ENCODE measurements at regions not wholly inside any gene's neighbourhood (a gene's known extent, or its start where the extent isn't known, plus 50 kb on each side); places are given as distances from the start of the nearest gene placed in this dataset.

GRCh38 chr16:49089533-49089932, 192.1 kb downstream of the CBLN1 start:
- Histone ChIP-seq H3K27me3 (ENCODE audit: insufficient read depth, low read length) (peaks cover 12% of the 10 kb centered on the region), H3K36me3 (ENCODE audit: control insufficient read depth in 1 of 2, insufficient read depth in 2 of 2, low read length in 2 of 2) (no peaks in the 10 kb centered on the region), H4K20me1 (ENCODE audit: insufficient read depth) (no peaks in the 10 kb centered on the region; the same call in 1 of the 2 replicates), H3K4me2 (ENCODE audit: low read length) (no peak overlapping the region), H3K79me2 (ENCODE audit: insufficient read depth, low read length) (no peaks in the 10 kb centered on the region), H2AFZ (ENCODE audit: low read depth, low read length, poor library complexity, severe bottlenecking) (no peak overlapping the region), H3K4me3 (replicated peaks in 1 of 2; ENCODE audit: low read depth in 1 of 2, low read length in 2 of 2) (no peak overlapping the region), H3K9me2 (ENCODE audit: insufficient read depth) (no peaks in the 10 kb centered on the region), H3K27ac (ENCODE audit: low read depth, low read length) (no peak overlapping the region), H3K9me3 (ENCODE audit: control insufficient read depth in 1 of 2, insufficient read depth in 1 of 2, low read depth in 1 of 2, low read length in 2 of 2) (no peaks in the 10 kb centered on the region; a peak in 1 of 4 replicates), H3K4me1 (ENCODE audit: control insufficient read depth in 1 of 2, insufficient read depth in 2 of 2, low read length in 2 of 2) (no peaks in the 10 kb centered on the region), H3K9ac (ENCODE audit: low read length) (no peak overlapping the region)
- BruUV-seq (replicated peaks): no TSS peak
- RAD21 ChIA-PET (ENCODE audit: low non-redundant PET in 1 of 2, low total read pairs in 2 of 2, uncharacterized antibody in 2 of 2, unreplicated experiment in 2 of 2): no interaction called here
- intact Hi-C loops (cut with micrococcal nuclease): no loop called here
- no peak for DNase-seq (ENCODE audit: low read depth, low spot score)
- POLR2A ChIA-PET: no interaction called here
- no peak for ATAC-seq
- CTCF ChIA-PET: no interaction called here
- no peak for TF ChIP-seq SRF (IDR thresholded peaks at IDR 0.05; ENCODE audit: low read depth)
- TF ChIP-seq EZH2 (IDR thresholded peaks at IDR 0.05): no peak
- TF ChIP-seq, protein P1, sequence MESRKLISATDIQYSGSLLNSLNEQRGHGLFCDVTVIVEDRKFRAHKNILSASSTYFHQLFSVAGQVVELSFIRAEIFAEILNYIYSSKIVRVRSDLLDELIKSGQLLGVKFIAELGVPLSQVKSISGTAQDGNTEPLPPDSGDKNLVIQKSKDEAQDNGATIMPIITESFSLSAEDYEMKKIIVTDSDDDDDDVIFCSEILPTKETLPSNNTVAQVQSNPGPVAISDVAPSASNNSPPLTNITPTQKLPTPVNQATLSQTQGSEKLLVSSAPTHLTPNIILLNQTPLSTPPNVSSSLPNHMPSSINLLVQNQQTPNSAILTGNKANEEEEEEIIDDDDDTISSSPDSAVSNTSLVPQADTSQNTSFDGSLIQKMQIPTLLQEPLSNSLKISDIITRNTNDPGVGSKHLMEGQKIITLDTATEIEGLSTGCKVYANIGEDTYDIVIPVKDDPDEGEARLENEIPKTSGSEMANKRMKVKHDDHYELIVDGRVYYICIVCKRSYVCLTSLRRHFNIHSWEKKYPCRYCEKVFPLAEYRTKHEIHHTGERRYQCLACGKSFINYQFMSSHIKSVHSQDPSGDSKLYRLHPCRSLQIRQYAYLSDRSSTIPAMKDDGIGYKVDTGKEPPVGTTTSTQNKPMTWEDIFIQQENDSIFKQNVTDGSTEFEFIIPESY (IDR thresholded peaks at IDR 0.05; ENCODE audit: extremely low read depth, insufficient replicate concordance, low read length): no peak
- no peak for TF ChIP-seq EGR1 (IDR thresholded peaks at IDR 0.05; ENCODE audit: low read depth)
- TF ChIP-seq POLR2A (IDR thresholded peaks at IDR 0.05; ENCODE audit: borderline replicate concordance, extremely low read depth, insufficient read depth, insufficient read length): no peak
- no peak for TF ChIP-seq CEBPB (IDR thresholded peaks at IDR 0.05; ENCODE audit: low read depth)
- TF ChIP-seq POLR2AphosphoS5 (IDR thresholded peaks at IDR 0.05; ENCODE audit: low read depth, low read length): no peak
- no peak for TF ChIP-seq FOSL1 (IDR thresholded peaks at IDR 0.05; ENCODE audit: low read depth)
- TF ChIP-seq ZFX (IDR thresholded peaks at IDR 0.05): no peak
- no peak for TF ChIP-seq MAX (IDR thresholded peaks at IDR 0.05)
- TF ChIP-seq EZH2phosphoT487 (IDR thresholded peaks at IDR 0.05; ENCODE audit: borderline replicate concordance): no peak
